Mononuclear cell (primary cell): ENCODE measurements at regions not wholly inside any gene's neighbourhood (a gene's known extent, or its start where the extent isn't known, plus 50 kb on each side); places are given as distances from the start of the nearest gene placed in this dataset.

Source experiments
- H3K27me3 ChIP-seq: 2 replicates; pipeline ENCODE4 v1.6.0; 2011; ENCODE audit warnings: low read length, control low read depth; ENCODE audit not compliant: insufficient read depth
- H3K4me1 ChIP-seq: 2 replicates; pipeline ENCODE4 v1.5.1; 2011; ENCODE audit warnings: mild to moderate bottlenecking, low read length, control low read depth; ENCODE audit not compliant: insufficient read depth
- H3K4me3 ChIP-seq: 2 replicates; pipeline ENCODE4 v1.5.1; 2011; ENCODE audit warnings: mild to moderate bottlenecking, low read length, moderate library complexity
- H3K9me3 ChIP-seq: 2 replicates; pipeline ENCODE4 v1.5.1; 2011; ENCODE audit warnings: low read depth, mild to moderate bottlenecking, control low read depth, low read length

DNA sequence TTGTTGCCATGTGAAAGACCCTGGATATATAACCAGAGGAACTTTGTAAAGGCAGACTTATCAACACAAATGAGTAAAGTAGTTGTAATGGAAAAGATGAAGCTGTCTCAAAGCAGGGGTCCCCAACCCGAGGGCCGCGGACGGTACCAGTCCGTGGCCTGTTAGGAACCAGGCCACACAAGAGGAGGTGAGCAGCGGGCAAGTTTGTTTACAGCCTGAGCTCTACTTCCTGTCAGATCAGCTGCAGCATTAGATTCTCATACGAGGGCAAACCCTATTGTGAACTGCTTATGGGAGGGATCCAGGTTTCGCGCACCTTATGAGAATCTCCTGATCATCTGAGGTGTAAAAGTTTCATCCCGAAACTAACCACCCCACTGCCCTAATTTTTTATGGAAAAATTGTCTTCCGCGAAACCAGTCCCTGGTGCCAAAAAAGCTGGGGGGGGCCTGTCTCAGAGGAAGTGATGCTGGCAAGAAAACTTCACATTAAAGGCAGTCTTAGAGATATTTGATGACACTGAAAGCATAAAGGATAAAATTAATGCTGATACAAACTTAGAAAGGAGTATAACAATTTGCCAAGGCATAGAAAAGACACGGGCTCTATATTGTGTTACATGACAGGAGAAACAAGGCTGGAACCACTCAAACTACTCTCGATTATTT, 57.5 kb upstream of the MSTN start:
- H3K4me3 ChIP-seq: no peak overlapping the region
- H3K9me3 ChIP-seq: no peaks in the 10 kb centered on the region
- H3K27me3 ChIP-seq: no peaks in the 10 kb centered on the region
- H3K4me1 ChIP-seq: no peaks in the 10 kb centered on the region

DNA sequence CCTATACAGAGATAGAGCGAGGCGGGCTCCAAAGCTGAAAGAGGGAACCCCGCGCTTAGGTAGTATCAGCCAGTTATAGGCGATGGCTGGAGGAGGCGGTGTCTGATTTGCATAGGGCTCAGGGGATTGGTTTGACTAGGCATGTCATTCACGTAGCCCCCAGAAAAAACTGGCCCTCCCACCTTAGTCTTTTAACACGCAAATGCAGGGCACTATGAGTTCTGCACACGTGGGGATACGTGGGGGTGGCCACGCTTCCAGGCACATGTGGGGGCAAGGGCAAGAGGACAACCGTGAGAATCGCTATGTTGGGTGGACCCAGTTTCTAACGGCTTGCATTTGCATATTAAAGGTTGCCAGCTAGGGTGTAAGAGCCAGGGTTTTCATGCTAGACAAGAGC, 56.7 kb upstream of the MSTN start:
- Histone ChIP-seq H3K9me3 (no peaks in the 10 kb centered on the region), H3K4me1 (no peaks in the 10 kb centered on the region), H3K27me3 (no peaks in the 10 kb centered on the region), H3K4me3 (peak overlapping the region; percentile 4)

DNA sequence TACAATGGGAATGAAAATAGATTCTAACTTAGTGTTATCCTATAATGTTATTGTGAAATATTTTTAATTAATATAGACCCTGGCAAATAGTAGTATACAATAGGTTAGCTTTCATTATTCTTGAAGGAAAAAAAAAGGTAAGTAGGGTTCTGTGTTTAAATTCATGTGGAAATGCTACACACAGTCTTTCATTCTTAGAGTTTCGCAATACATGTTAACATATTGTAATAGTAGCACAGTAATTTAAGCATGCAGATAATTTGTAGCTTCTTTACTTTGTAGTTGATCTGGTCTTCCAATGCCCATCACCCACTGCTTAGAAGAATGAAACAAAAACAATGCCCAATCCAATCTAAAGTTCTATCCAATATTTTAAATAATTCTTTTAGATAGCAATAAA, 54.8 kb upstream of the MSTN start:
- H3K4me1 ChIP-seq: no peaks in the 10 kb centered on the region
- no peak overlapping the region for H3K4me3 ChIP-seq
- H3K9me3 ChIP-seq: no peaks in the 10 kb centered on the region
- no peaks in the 10 kb centered on the region for H3K27me3 ChIP-seq

DNA sequence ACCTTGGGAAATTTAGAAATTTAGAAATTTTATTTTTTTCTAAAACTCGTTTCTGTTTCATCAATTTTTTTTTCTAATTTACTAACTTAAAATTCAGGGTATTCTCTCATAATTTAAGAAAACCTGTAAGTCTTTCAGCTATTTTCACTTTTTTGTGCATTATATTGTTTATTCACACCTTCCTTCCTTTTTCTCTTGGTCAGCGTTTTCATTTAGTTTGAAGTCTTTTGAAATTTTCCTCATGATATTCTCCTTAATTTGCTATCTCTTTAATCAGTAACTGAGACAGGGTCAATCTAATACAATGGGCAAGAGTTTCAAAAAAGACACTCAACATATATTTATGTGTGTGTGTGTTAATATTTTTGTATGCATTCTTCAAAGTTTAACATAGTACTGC, 50.5 kb upstream of the MSTN start:
- Histone ChIP-seq H3K9me3 (no peaks in the 10 kb centered on the region), H3K4me3 (no peak overlapping the region), H3K4me1 (no peaks in the 10 kb centered on the region), H3K27me3 (no peaks in the 10 kb centered on the region)
